CD4-positive, alpha-beta T cell treated with Interleukin-2 at 100 ng/mL for 4 hours (primary cell): ENCODE measurements at regions not wholly inside any gene's neighbourhood (a gene's known extent, or its start where the extent isn't known, plus 50 kb on each side); places are given as distances from the start of the nearest gene placed in this dataset.
"Not testable (repeated sequence)": the region's sequence is repeated elsewhere in the genome, so short reads cannot be mapped to it uniquely, and the experiment has no call there.

Experiments used
- DNase-seq: peaks from one replicate; pipeline ENCODE4 v3.0.0-alpha.2; 2020; ENCODE audit warnings: low spot score

DNA sequence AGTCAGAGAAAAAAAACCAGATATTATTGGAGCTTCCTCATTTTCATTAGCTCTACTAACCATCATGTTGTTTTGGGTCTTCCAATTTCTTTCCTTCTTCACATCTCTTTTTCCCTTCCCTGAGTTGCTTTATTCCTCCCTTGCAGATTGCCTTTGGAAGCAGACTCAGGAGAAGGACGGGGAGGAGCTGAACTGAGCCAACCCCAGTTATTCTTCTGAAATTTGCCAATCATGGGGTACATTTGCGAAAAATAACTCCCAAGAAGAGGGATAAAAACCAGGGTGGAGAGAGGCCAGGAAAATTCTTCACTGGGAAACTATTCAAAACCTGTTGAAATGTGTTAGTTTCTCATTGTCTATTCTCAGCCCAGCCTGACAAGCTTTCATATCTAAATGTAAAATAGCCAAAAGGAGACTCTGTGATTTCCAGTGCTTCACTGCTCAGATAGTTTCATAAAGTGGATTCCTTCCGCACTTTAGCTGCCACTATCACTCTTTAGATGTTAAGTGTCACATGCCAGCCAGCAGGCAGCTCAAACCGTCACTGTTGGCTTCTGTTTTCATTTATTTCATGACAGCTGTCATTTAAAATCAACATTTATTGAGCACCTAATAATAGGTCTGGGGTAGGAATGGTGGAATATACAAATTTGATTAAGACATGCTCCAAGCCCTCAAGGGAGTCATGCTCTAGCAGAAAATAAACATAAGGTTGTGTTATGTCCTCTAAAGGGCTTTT, 204.5 kb downstream of the SREK1 start:
- DNase-seq: no peak

DNA sequence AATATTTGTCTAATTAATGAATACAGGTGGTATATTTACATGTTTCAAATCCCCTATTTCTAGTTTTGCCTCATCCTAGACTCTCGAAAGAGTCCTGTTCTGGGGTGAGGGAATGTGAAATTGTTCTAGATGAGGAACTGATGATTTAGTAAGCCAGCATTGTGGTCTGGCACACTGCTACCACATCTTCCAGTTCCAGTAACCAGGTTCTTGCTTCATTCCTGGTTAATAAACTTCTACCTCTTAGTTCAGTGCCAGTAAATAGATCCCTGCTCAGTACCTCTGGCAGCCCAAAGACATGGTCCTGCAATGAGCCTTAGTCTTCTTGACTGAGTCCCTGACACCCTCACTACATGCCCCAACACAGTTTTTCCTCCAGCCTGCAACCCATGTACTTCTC, 207.7 kb downstream of the SREK1 start:
- no peak for DNase-seq

GRCh38 chr5:66353186-66353585, 209.1 kb downstream of the SREK1 start:
- no peak for DNase-seq

DNA sequence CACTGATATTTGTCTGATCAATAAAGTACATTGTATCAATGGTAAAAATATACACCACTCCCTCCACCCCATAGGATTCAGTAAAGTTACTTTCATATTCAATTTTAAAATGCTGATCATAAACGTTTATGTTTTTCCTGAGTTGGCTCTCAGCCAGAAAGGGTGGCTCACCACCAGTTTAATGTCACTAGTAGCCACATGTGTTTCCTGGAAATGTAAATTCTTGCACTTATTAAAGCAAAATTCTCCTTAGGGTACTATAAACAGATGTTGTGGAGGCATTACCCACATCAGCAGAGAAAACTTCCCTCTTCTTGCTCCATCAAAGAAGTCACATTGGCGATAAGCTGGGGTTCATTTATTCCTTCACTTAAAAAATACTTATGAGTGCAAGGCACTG, 210.3 kb downstream of the SREK1 start:
- DNase-seq: no peak

GRCh38 chr5:66356011-66356565, 212.0 kb downstream of the SREK1 start:
- DNase-seq: no peak

GRCh38 chr5:66358741-66359140, 214.6 kb downstream of the SREK1 start:
- no peak for DNase-seq

DNA sequence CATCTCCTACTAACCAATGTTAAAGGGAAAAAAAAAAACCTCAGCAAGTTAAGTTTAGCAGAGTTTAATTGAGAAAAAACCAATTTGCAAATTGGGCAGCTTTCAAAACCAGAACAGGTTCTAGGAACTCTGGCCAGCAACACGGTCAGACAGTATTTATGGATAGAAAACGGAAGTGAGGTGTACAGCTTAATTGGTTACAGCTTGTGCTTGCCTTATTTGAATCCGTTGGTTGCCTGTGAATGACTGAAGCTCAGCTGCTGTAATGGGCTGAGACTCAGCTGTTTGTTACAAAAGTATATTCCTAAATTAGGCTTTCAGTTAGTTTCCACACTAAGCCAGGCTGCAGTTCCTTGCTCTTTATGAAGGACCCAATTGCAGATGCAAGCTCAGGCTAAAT, 217.0 kb downstream of the SREK1 start:
- no peak for DNase-seq

GRCh38 chr5:66362046-66362445, 217.9 kb downstream of the SREK1 start:
- no peak for DNase-seq

DNA sequence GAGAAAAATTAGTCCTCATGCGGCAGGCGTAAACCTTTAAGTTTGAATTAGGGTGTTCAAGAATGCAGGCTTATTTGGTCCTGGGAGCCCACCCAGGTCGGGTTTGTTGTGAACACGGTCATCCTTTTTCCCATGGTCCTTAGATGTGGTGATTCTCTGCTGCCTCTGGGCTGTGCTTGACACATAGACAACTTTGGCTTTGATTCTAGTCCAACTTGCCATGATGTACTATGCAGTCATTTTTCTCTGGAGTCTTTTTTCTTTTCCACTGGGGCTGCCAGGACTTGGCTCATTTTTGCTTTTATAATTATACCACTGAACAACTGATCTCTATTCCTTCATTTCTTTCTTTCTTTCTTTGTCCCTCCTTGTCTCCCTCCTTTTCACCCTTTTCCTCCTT, 218.6 kb downstream of the SREK1 start:
- no peak for DNase-seq

- no peak for DNase-seq
Measured at GRCh38 chr5:66363097-66363496, 219.0 kb downstream of the SREK1 start.

- DNase-seq: no peak
Measured at GRCh38 chr5:66364186-66364585, 220.1 kb downstream of the SREK1 start.

GRCh38 chr5:66365981-66366380, 221.9 kb downstream of the SREK1 start:
- no peak for DNase-seq

- DNase-seq: no peak
Measured at GRCh38 chr5:66367814-66368541, 223.9 kb downstream of the SREK1 start.

- no peak for DNase-seq
Measured at GRCh38 chr5:66368811-66369210, 224.7 kb downstream of the SREK1 start.

- no peak for DNase-seq
Measured at GRCh38 chr5:66377747-66378146, 218.4 kb upstream of the MAST4 start.

GRCh38 chr5:66378407-66378806, 217.8 kb upstream of the MAST4 start:
- DNase-seq: no peak

DNA sequence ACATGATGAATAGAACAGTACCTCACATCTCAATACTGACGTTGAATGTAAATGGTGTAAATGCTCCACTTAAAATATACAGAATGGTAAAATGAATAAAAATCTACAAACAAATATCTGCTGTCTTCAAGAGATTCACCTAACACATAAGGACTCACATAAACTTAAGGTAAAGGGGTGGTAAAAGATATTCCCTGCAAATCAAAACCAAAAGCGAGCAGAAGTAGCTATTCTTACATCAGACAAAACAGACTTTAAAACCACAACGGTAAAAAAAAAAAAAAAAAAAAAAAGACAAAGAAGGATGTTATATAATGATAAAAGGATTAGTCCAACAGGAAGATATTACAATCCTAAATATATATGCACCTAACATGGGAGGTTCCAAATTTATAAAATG, 214.0 kb upstream of the MAST4 start:
- no peak for DNase-seq

- DNase-seq: not testable (repeated sequence)
Measured at GRCh38 chr5:66405145-66405544, 191.0 kb upstream of the MAST4 start.

DNA sequence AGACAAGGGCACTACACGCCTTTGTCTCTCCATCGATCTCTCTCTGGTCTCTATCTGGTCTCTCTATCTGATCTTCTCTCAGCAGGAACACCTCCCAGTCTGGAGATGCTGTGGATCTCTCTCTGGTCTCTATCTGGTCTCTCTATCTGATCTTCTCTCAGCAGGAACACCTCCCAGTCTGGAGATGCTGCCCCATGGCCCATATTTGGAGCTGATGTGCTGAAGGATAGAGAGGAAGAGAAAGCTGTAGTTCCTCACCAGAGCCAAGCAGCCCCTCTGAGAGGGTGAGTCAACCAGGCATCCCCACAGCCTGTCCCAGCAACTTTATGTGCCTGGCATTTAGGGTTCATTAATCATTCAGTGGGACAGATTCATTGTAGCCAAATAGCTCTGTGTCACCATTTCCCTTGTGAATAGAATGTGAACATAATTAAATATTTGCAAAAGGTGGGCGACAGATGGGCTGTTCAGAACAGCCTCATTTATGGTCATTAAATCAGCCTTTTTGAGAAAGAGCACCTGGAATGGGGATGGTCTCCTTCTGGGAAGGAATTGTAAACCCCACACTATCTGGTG, 189.3 kb upstream of the MAST4 start:
- no peak for DNase-seq

- DNase-seq: no peak
Measured at GRCh38 chr5:66407765-66408164, 188.4 kb upstream of the MAST4 start.

DNA sequence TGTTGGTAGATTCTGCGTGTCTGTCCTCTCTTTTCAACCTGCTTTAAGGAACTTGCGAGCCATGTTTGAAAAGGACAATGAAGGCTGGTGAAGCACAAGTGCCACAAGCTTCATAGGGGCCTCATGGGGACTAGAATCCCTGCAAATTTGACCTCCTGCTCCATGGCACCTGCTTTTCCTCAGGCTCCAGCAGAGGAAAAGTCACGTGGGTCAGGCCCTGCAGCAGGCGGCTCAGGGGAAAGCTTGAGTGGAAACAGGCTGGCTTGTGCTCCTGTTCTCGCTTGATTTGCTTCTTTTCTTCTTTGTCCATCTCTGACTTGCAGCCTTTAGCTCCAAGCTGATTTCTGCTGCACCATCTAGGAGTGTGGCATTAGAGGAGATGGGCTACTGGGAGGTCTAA, 187.6 kb upstream of the MAST4 start:
- DNase-seq: no peak

DNA sequence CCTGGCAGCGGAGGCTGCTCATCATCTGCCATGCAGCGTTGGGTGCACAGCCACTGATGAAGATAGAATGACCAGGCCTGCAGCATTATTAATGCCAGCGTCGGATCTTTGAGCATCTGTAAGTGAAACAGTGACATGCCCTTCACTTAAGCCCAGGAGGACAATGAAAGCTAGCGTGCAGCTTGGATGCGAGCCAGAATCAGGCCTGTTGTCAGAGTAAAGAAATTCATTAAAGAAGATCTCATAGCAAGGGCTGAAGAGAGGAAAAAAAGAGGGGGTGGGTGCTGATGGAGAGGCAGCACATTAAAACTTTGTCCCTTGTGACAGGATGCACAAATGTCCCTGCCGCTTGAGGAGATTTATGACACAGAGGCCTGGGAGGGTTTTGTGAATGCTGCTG, 186.1 kb upstream of the MAST4 start:
- DNase-seq: no peak

DNA sequence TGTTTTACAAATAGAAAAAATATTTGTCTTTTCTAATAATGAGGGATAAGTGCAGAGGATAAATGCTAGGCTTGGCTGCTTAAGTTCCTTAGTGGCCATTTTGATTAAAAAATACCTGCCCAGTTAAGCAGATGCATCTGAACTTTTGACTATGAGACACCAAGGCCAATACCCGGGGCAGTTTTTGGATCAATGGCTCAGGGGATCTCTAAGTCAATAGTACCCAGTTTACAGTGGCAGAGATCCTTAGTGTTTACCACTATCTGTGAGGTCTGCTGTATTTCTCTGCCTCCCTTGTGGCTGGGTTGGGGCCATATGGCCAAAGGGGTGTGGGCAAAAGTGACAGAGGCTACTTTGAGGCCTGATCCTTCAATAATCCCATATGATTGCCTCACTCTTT, 184.5 kb upstream of the MAST4 start:
- no peak for DNase-seq
